ENCODE measurements at regions not wholly inside any gene's neighbourhood (a gene's known extent, or its start where the extent isn't known, plus 50 kb on each side); places are given as distances from the start of the nearest gene placed in this dataset.
A peak's percentile ranks its signal among the peaks of the same experiment; 100 is the strongest.
"Not testable (repeated sequence)": the region's sequence is repeated elsewhere in the genome, so short reads cannot be mapped to it uniquely, and the experiment has no call there.

DNA sequence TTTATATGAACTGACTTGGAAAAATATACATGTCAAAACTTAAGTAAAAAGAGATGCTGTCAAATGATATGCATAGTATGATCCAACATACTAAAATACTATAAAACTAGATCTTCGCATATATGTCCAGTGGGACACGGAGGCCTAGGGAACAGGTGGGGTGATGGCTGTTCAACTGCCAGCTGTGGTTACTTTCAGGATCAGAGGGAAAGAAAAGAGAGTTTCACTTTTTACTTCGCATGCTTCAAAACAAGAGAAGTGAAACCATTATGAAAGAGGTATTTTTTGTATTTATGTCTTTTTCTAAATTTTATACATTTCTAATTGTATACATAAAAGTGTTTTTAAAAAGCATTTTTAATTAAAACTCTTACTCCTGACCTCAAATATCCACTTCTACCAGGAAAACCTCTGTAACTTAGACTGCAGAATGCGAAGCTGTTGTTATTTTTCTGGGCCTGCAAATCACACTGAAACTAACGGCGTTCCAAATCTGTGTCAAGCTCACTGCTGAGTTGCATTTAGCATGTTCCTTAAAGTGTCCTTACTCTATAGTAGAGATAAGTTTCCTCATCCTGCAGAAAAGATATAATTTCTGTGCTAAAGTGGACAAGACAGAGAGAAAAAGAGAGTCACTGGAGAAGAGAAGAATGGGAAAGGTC, 97.8 kb upstream of the SLC35G4 start:
- no peak for DNase-seq

DNA sequence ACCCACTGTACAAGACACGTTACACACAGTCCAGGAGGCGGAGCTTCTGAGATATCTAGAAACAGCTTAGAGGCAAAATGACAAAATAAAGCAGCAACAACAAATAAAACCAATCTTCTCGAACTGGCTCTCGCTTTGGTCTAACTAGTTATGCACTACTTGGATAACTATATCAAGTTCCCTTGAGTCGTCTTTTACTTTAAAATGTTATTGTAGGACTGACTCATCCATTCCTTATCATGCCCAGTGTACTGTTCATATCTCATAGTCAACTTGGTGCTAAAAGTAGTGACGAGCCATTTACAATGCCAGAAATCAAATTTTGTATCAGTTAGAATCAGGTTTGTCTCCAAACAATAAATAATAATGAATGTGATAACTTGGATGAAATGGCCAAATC, 102.5 kb upstream of the SLC35G4 start:
- DNase-seq = no peak

DNA sequence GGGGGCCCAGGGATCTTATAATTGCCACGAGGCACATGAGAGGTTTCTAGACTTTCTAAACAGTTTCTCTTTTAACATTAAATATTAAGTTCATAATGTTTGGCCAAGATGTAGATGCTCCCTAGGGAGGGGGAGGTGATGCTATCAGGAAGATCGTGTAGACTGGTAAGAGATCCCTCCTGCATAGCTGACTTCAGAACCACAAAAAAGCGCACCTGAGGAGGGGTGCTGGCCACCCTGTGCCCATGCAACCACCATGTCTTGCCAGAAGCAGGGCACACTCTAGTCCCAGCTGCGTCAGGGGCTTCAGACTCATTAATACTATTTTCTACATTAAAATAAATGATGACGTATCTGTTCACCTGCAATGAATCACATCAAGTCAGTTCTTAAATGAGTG, 103.4 kb upstream of the SLC35G4 start:
- no peak for DNase-seq

DNA sequence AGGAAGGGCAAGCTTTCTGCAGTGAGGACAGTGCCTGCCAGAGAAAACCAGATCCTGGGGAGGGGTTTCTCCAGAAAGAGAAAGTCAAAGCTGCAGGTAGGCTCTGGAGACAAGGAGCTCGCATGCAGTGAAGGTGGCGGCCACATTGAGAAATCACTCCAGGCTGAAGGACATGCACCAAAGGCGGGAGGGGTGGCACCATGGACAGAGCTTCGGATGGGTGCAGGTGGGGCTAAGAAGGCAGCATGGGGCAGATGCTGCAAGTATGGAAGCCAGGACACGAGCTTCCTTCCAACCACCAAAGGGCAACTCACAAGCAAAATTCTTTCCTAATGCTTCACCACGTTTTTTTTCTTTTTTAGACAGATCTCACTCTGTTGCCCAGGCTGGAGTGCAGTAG, 104.4 kb upstream of the SLC35G4 start:
- DNase-seq = no peak

DNA sequence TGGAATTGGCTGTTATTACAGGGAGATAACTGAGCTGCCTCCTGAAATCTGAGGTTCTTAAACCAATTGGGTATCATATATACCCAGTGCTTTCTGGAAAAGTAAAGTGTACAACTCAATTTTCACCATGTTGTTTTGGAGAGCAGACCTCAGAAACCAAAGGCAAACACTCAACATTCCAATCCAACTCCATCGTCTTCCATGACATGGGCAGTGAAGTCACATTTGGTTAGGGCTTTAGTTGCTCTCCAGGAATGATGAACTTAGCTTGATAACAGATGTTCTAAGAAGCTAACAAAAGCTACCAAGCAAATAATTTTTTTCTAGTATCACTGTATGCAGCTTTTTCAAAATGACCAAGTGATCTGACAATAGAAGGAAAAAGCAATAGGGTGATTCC, 107.0 kb upstream of the SLC35G4 start:
- no peak for DNase-seq

DNA sequence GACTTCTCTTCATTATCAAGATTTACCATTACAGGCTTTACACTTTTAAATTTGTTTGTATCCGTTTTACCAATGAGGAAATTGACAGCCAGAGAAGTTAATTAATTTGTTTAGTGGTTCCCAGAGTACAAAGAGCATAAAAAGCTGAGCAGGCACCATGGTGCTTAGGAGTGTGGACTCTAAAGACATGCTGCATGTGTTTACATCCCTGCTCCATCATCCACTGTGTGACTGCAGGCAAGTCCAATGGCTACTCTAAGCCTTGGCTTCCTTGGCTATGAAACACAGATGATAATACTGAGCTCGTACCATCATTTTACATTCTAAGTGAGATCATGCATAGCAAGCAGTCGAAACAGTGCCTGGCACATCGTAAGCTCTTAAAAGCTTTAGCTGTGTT, 108.0 kb upstream of the SLC35G4 start:
- DNase-seq = no peak

DNA sequence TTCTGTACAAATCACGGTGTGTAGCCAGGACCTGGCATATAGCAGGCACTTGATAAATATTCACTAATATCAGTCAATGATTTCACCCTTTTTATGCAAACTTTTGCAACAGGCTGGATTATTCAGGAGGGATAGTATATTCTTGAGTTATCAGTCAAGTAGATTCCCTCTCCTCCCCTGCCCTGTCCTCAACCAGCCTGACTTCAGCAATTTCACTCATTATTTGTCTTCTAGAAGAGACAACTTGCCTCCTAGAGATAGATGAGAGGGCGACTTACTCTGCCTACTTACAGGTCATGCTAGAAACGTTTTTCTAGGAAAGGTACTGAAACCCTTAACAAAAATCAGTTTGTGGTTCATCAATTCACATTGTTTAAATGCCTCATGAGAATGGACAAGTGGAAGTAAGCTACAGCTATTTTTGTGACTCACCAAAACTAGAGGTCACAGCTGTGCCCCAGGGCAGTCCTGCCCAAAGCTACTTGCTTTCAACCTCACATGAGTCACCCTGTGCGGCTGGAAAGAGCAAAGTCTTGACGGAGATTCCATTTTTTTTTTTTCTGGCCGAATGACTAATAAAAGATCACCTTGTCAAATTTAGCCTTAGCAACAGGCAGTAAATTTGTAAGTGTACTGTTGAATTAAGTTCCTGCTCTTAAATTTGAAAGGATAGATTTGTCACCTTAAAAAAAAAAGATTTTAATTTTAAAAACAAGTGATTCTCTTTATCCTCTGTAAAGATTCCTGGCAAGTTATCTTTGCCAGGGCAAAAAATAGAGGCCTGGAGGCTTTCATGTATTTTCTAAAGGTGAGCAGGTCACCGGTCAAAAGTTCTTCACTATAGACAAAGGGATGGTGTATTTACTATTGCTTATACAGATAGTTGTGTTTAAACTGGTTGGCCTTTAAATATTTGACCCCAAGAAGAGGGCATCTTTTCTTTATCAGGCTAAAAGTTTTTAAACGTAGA, 109.0 kb upstream of the SLC35G4 start:
- peak; percentile 29 for DNase-seq

DNA sequence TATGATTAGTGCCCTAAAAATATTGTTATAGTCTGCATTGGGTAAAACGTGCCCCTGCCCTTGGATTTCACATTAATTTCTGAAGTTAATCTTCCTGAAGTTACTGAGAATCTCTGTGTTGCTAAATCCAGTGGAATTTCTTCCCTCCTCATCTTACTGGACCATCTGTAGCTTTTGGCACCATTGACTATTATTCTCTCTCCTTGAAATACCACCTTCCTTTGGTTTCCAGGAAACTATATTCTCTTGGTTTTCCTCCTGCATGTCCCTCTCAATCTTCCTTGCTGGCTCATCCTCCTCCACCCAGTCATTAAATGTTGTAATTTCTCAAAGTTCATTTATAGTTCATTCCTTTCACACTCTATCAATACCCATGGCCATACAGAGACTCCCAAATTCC, 110.6 kb upstream of the SLC35G4 start:
- no peak for DNase-seq

DNA sequence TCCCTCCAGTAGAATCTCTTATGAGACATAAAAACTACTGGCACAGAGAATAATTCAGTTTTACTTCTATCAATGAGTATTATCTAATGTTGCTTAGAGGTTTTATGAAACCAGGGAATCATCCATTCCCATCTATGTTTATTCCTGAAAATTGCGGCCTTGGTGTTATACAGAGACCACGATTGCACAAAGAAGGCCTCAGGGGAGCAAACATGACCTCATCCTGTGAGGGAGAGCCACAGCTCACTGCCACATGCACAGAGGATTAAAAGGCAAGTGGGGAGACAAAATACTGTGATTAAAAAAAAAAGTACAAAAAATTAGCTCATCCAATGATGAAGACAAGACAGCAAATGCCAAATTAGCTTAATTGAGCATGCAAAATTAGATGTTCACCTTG, 111.8 kb upstream of the SLC35G4 start:
- DNase-seq = peak; percentile 27

DNA sequence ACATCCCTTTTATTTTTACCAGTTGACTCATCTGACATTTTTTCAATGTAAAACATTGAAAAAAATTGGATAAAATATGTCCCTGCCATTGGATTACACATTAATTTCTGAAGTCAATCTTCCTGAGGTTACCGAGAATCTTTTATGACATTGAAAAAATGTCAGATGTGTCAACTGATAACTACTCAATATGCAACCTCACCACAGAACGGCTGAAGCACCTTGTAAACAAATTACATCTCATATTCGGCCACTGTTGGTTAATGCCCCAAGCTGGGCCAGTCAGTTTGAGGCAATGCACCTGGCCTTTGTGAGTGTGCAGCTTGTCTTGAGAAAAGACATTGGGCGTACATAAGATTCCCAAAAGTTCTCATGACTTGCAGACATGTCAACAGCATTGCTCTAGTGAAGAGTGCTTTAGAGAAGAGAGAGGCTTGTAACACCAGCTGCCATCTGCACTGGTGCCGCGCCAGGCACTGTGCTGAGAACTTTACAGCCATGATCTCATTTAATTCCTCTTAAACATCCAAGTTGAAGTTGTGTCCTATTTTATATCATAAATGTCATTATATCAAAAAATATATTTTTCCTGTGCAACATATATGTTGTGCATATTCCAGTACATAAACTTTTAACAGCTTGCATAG, 112.7 kb upstream of the SLC35G4 start:
- DNase-seq = no peak

DNA sequence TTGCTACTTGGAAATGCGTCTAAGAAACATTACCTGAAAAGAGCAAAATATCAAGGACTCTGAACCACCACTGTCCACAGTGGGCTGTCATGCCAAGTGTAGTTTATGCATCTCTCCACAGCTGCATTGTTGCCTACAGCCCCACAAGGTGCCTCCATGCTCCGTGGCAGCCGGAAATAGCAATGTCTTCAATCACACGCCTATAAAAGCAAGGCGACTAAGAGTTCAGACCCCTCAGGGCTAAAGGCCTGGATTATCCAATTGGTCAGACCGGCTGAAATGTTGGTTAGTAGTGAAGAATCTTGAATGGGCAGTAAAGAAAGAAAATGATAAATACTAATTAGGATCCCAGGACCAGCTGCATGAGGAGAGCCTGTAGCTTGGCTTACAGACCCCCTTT, 114.0 kb upstream of the SLC35G4 start:
- no peak for DNase-seq

DNA sequence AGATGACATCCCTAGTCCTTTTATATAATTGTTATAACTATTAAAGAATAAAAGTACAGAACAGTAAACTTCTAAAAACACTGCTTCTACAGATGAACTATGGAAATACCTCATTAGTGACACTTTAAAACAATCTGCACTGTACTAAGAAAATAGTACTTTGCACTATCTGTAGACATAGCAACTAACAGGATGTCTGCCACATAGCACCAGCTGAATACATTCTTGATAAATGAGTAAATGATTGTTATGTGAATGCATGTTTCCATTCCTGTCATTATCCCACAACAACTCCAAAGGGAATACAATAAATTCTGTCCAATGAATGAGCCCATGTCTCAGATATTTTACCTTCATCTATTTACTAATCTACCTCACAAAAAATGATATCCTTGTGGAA, 115.3 kb upstream of the SLC35G4 start:
- no peak for DNase-seq

DNA sequence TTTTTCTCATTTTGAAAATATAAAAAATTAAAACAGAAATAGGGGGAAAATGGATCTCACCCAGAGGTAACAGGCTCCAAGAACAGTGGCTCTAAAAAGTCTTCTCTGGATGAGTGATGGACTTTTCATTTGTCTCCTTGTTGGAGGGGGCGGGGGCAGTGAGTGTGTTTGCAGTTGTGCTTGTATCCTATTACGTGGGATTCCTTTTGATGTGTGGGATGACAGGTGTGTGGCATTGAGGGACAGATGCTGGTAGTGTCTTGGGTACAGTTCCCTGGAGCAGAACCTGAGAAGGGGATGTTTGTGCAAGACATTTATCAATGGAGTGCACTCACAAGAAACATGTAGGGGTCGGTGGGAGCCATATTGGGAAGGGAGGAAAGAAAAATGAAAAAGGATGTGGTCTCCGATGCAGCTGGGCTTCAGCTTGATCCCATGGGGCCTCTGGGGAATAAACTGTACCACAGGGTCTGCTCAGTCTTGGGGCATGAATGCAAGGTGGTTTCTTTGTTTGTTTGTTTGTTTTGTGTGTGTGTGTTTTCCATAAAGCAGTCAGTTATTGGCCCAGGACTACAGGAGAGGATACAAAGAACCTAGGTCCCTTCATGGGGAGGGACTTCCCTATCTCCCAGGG, 120.0 kb upstream of the SLC35G4 start:
- no peak for DNase-seq

DNA sequence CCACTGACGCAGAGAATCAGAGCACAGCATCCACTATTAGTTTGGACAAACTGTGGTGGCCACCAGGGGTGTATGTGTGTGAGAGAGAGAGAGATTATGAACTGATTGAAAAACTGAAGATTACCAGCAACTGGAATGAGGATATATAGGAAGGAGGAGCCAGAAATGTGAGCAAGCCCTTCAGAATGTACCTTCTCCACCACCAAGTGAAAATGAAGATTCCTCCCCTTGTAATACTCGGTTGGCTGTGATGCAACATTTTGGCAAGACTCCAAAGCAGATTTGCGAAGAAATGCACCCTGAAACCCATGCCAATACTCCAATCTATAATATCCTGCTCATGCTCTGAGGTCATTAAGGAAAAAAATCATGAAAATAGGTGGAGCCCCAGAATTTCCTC, 121.2 kb upstream of the SLC35G4 start:
- no peak for DNase-seq

DNA sequence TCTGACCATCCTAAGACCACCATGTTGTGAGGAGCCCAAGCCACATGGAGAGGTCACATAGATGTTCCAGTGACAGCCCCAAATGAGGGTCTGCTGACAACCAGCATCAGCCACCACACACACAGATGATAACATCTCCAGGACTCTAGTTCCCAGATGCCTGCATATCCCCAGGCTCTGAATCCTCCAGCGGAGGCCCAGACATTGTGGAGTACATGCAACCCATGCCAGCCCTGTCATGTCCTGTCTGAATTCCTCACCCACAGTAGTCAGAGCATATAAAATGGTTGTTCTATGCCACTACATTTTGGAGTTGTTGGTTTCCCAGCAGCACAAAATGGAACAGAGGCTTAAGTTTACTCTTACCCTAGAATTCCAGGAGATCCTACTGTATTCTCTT, 122.0 kb upstream of the SLC35G4 start:
- no peak for DNase-seq

DNA sequence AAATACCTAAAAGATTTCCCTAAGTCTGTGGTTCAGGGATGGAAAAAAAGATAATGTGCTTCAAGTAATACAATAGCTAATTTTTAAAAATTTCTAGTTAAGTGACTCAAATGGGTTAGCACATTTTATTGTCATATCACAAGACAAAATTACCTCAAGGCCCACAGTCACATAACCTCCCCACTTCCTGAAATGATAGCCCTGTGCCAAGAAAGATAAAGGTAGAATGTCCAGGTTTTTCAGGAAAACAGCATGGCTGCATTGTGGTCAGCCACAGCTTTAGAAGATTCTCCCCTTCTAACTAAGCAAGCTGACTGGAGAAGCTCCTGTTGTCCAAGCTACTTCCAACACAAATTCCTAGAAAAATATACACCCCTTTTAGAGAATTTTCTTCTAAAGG, 127.1 kb upstream of the SLC35G4 start:
- DNase-seq = no peak

DNA sequence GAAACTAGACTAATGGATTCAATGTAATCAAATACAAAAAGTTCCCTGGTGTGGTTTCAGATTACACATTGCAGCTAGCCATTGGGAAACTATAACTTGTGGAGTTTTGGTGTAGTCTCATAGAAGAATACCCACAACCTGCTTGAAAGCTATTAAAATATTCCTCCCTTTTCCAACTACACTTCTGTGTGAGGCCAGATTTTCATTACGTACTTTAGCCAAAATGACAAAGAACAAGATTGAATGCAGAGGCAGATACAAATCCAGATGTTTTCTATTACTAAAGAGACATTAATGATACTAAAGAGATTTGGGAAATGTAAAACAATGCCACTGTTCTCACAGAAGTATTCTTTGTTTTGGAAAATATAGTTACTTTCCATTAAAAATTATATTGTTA, 128.7 kb upstream of the SLC35G4 start:
- no peak for DNase-seq

DNA sequence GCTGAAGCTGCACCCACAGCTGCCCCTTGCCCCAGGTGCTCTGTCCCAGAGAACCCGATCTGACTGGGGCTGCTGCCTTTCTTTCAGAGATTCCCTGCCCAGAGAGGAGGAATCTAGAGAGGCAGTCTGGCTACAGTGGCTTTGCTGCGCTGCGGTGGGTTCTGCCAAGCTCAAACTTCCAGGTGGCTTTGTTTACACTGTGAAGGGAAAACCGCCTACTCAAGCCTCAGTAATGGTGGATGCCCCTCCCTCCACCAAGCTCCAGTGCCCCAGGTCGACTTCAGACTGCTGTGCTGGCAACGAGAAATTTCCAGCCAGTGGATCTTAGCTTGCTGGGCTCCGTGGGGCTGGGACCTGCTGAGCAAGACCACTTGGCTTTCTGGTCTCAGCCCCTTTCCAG, 130.4 kb upstream of the SLC35G4 start:
- DNase-seq = not testable (repeated sequence)

DNA sequence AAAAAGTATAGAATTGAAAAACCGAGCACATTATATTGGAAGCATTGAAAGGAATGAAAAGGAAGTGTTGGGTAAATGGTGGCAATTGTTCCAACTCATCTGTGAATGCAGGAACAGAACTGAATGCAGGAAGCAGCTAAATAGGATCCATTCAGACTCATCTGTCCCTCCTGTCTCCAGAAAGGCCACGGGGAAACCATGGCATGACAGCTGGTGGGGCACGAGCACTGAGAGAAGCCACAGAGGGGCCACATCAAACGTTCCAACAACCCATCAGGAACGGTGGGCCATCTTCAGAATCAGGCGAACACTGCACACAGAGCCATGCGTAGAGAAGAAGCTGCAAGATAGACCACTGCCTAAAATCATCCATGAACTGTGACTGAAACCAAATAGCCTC, 138.5 kb upstream of the SLC35G4 start:
- no peak for DNase-seq

DNA sequence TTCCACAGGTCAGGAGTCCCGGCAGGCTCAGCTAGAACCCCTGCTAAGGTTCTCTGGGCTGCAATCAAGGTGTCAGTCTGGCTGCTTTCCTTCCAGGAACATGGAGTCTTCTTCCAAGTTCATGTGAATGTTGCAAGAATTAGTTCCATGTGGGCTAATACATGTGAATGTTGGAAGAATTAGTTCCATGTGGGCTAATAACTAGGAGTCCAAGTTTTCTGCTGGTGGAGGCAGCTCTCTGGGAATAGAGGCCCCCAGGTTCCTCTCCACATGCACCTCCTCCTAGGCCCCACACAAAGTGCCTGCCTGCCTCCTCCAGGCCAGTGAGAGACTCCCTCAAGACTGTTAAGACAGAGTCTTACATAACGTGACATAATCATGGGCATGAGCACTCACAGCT, 140.8 kb upstream of the SLC35G4 start:
- peak; percentile 18 for DNase-seq

DNA sequence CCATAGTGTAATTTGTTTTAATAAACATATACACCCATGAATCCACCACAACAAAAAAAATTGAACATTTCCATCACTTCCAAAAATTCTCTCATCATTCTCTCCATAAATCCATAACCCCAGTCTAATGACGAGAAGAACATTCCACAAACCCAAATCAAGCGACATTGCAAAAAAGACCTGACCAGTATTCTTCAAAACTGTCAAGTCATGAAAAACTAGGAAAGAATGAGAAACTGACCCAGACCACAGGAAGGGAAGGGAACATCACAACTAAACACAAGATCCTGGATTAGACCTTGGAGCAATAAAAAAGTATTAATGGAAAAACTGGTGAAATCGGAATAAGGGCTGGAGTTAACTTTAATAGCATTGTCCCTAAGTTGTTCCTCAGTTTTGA, 141.3 kb upstream of the SLC35G4 start:
- DNase-seq = no peak

DNA sequence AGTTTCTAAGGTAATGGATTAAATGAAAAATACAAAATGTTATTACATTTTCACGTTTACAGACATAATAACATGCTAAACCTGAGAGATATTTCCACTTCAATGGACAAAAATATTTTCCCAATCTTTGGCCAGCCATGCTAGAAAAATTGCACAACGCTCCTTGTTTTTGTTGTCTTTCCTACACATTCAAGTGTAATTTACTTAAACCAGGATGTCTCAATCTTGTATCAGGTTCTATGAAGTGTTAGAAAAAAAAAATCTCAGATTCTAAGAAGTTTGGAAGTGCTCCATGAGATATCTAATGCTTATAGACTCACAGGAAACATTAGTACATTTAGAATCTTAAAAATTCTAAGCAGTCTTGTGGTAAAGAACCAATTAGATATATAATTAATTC, 141.8 kb upstream of the SLC35G4 start:
- no peak for DNase-seq

DNA sequence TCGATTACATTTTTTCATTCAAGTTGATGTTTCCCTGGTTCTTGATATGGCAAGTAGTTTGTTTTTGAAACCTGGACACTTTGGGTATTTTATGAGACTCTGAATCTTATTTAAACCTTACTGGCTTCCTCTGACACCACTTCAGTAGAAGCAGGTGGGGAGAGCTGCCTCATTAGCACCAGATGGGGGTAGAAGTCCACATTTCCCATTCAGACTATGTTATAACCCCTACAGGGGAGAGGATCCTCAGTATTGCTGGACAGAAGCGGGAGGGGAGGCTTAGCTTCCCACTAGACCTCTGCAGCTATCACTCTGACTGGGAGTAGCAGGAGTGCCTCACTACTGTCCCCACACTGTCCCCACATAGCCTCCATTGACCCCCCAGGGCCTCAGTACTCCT, 145.3 kb upstream of the SLC35G4 start:
- DNase-seq = no peak

DNA sequence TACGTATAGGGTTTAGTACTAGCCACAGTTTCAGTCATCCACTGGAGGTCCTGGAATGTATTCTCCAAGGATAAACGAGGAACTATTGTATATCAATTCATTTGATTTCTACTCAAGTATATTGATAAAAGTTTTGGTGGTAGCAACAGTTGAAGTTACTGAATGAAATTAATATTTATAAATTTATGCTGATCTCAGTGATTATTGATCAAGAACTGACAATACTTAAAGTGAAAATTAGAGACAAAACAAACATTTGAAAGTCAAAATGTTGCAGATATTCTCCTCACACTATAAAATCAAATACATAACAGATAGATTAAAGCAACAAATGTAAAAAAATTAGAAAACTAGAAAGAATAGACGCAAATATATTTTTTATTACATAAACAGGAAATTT, 150.9 kb upstream of the SLC35G4 start:
- no peak for DNase-seq

All from eye (tissue), 1 donor.